Choroid plexus epithelial cell (primary cell): ENCODE measurements at regions not wholly inside any gene's neighbourhood (a gene's known extent, or its start where the extent isn't known, plus 50 kb on each side); places are given as distances from the start of the nearest gene placed in this dataset.
"Not testable (repeated sequence)": the region's sequence is repeated elsewhere in the genome, so short reads cannot be mapped to it uniquely, and the experiment has no call there.

Experiments used
- DNase-seq: peaks from one replicate; pipeline ENCODE4 v3.0.0-alpha.2; 2010; ENCODE audit warnings: low read depth
- H3K4me3 ChIP-seq: 2 replicates; pipeline ENCODE4 v1.5.1; 2011; ENCODE audit warnings: low read depth, mild to moderate bottlenecking, control low read depth, low read length, moderate library complexity
- TF ChIP-seq, protein P1 (sequence below): conservative IDR thresholded peaks from 2 replicates; pipeline ENCODE4 v1.5.1; 2011; ENCODE audit warnings: low read depth, mild to moderate bottlenecking, control low read depth, inconsistent platforms, low read length, moderate library complexity

DNA sequence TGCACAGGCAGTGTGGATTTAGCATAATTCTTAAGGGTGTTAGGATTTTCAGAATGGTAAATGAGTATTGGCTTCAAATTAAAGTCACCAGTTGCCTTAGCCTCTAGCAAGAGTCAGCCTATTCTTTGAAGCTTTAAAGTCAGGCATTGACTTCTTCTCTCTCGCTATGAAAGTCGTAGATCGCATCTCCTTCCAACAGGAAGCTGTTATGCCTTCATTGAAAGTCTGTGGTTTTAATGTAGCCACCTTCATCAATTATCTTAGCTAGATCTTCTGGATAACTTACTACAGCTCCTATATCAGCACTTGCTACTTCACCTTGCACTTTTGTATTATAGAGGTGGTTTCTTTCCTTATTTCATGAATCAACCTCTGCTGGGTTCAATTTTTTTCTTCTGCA lies 320.2 kb downstream of the PTPRC start:
- TF ChIP-seq, protein P1, sequence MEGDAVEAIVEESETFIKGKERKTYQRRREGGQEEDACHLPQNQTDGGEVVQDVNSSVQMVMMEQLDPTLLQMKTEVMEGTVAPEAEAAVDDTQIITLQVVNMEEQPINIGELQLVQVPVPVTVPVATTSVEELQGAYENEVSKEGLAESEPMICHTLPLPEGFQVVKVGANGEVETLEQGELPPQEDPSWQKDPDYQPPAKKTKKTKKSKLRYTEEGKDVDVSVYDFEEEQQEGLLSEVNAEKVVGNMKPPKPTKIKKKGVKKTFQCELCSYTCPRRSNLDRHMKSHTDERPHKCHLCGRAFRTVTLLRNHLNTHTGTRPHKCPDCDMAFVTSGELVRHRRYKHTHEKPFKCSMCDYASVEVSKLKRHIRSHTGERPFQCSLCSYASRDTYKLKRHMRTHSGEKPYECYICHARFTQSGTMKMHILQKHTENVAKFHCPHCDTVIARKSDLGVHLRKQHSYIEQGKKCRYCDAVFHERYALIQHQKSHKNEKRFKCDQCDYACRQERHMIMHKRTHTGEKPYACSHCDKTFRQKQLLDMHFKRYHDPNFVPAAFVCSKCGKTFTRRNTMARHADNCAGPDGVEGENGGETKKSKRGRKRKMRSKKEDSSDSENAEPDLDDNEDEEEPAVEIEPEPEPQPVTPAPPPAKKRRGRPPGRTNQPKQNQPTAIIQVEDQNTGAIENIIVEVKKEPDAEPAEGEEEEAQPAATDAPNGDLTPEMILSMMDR, result no peak
- H3K4me3 ChIP-seq, result no peak overlapping the region
- no peak for DNase-seq

DNA sequence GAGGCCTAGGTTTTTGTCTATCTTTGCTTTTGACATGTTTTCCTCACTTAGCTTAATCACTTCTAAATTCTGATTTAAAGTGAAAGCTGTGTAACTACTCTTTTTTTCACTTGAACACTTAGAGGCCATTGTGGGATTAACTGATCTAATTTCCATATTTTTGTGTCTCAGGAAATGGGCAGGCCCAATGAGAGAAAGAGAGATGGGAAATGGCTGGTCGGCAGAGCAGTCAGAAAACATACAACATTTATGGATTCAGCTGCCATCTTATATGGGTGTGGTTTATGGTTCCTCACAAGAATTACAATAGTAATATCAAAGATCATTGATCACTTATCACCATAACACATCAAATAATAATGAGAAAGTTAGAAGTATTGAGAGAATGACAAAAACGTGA lies 320.8 kb downstream of the PTPRC start:
- H3K4me3 ChIP-seq, result no peak overlapping the region
- DNase-seq, result no peak
- TF ChIP-seq, protein P1, result no peak

DNA sequence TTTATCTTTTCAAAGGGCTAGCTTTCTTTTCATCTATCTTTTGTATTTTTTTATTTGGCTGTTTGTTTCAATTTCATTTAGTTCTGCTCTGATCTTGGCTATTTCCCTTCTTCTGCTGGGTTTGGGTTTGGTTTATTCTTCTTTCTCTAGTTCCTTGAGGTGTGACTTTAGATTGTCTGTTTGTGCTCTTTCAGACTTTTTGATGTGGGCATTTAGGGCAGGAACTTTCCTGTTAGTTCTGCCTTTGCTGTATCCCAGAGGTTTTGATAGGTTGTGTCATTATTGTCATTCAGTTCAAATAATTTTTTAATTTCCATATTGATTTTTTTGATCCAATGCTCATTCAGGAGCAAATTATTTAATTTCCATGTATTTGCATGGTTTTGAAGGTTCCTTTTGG lies 325.0 kb downstream of the PTPRC start:
- H3K4me3 ChIP-seq, DNase-seq: not testable (repeated sequence)

DNA sequence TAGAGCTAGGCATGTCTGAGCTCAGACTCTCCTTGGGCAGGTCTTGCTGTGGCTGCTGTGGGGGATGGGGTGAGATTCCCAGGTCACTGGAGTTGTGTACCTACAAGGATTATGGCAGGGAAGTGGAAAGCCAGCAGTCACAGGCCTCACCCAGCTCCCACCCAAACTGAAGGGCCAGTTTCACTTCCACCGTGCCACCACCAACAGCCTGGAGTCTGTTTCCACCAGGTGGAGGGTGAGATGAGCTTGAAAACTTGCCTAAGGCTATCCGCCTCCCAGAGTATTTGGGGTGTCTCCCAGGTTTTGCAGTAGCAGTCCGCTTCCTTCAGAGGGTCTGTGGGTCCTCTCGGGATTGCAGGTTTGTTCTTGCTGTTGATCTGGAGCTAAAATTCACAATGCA lies 327.7 kb downstream of the PTPRC start:
- H3K4me3 ChIP-seq, result no peak overlapping the region
- DNase-seq, result no peak
- TF ChIP-seq, protein P1, result no peak

DNA sequence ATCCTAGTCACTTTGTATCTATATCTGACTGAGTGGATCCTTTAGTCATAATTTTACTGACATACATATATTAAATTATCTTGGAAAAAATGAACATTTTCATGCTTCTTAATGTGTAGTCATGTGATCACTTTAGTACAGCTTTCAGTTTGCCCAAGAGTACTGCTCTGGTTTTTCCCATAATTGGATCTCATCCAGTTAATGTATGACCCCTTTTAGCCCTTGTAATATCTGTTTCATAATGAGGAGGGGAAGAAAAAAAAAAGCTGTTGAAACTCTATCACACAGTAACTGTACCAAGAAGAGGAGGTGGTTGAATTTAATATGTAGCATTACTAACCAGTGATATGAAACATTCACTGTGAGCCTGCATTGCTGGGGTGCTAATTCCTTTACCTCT lies 328.7 kb downstream of the PTPRC start:
- H3K4me3 ChIP-seq, result no peak overlapping the region
- TF ChIP-seq, protein P1, result no peak
- peak; percentile 28 for DNase-seq

DNA sequence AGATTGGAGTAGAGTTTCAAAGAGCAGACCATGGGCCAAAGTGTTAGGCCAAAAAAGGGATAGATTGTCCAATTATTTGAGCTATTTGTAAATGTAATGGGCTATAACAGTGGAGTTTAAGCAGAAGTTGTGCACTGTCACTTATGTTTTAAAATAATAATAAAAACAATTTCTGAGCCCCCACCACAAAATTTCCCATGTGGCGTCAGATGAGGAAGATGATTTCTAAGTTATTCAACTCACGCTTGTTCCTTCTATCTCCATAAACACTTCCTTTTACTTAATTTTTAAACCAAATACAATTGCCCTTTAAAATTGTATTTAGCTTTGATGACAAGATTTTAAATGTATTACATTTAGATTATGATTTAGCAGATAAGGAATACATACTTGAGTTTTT lies 330.0 kb downstream of the PTPRC start:
- H3K4me3 ChIP-seq, result no peak overlapping the region
- no peak for DNase-seq
- TF ChIP-seq, protein P1, result no peak

DNA sequence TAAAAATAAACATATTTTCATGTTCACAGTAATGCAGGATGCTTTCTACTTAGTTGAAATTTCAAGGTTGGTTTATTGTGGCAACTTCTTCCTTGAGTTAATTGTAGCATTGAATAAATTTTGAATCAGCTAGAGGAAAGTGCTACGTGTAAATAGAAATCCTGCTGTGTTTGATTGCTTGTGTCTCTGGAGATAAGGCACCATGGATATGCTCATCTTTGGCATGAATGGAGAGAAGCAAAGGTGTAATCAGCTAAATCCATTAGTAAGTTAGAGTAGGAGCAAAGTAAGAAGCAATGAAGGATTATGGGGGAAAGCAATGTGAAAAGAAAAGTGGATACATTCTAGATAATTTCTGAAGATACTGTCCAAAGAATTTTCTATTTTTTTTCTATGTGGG lies 331.1 kb downstream of the PTPRC start:
- H3K4me3 ChIP-seq, result no peak overlapping the region
- TF ChIP-seq, protein P1, result no peak
- DNase-seq, result no peak

DNA sequence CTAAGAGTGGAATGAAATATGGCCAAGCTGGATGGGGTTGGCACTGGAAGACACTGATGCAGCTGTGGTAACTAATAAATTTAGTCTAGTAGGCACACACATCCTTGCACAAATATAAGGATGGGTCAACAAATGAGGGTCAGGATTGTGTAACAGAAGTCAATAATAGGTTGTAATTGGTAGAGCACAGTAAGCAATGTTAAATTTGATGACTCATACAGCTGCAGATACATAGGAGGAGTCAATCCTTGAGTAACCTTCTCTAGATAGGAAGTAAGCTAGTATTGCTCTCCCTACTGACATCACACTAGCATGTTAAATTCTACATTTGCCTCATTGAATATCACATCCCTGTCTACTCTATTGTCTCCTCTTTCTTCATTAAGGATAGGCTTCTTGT lies 332.1 kb downstream of the PTPRC start:
- H3K4me3 ChIP-seq, result no peak overlapping the region
- TF ChIP-seq, protein P1, result no peak
- peak; percentile 65 for DNase-seq
